H9 (cell line): ENCODE measurements at regions not wholly inside any gene's neighbourhood (a gene's known extent, or its start where the extent isn't known, plus 50 kb on each side); places are given as distances from the start of the nearest gene placed in this dataset.

Experiments used
- DNase-seq: peaks from one replicate; pipeline ENCODE4 v3.0.0-alpha.2; 2017
- H2AFZ ChIP-seq: one replicate; pipeline ENCODE4 v1.6.1; 2013; ENCODE audit warnings: mild to moderate bottlenecking, low read length, control low read depth, moderate library complexity
- H2AK5ac ChIP-seq: 2 replicates; pipeline ENCODE4 v1.6.1; 2013; ENCODE audit warnings: low read length, control low read depth, mixed read lengths; ENCODE audit not compliant: insufficient read length
- H2BK120ac ChIP-seq: one replicate; pipeline ENCODE4 v1.6.1; 2013; ENCODE audit warnings: low read depth, mild to moderate bottlenecking, low read length, control low read depth, inconsistent platforms; ENCODE audit not compliant: poor library complexity, severe bottlenecking
- H2BK12ac ChIP-seq: 2 replicates; pipeline ENCODE4 v1.6.1; 2013; ENCODE audit warnings: low read length, control low read depth, mixed read lengths, low read depth; ENCODE audit not compliant: insufficient read length
- H2BK15ac ChIP-seq: 2 replicates; pipeline ENCODE4 v1.6.1; 2013; ENCODE audit warnings: low read depth, low read length, control low read depth
- H2BK20ac ChIP-seq: one replicate; pipeline ENCODE4 v1.6.1; 2013; ENCODE audit warnings: low read depth, mild to moderate bottlenecking, low read length, control low read depth, inconsistent platforms; ENCODE audit not compliant: poor library complexity, severe bottlenecking
- H2BK5ac ChIP-seq: 2 replicates; pipeline ENCODE4 v1.6.1; 2013; ENCODE audit warnings: low read length, control low read depth, mixed read lengths; ENCODE audit not compliant: insufficient read length
- H3K14ac ChIP-seq: 2 replicates; pipeline ENCODE4 v1.6.1; 2013; ENCODE audit warnings: low read length, control low read depth; ENCODE audit not compliant: insufficient read depth
- H3K18ac ChIP-seq: 2 replicates; pipeline ENCODE4 v1.6.1; 2013; ENCODE audit warnings: low read depth, mild to moderate bottlenecking, mixed read lengths, low read length, control low read depth; ENCODE audit not compliant: insufficient read length
- H3K23ac ChIP-seq: 2 replicates; pipeline ENCODE4 v1.6.1; 2013; ENCODE audit warnings: low read length, control low read depth, mixed read lengths, low read depth; ENCODE audit not compliant: insufficient read length
- H3K23me2 ChIP-seq: 2 replicates; pipeline ENCODE4 v1.6.1; 2013; ENCODE audit warnings: low read depth, mild to moderate bottlenecking, mixed read lengths, low read length, control low read depth; ENCODE audit not compliant: insufficient read length, poor library complexity, severe bottlenecking
- H3K27ac ChIP-seq: 2 replicates; pipeline ENCODE4 v1.5.1; 2013; ENCODE audit warnings: low read length, control low read depth, mixed read lengths, low read depth; ENCODE audit not compliant: insufficient read length
- H3K27me3 ChIP-seq: 2 replicates; pipeline ENCODE4 v1.6.1; 2013; ENCODE audit warnings: low read length, control low read depth, inconsistent platforms; ENCODE audit not compliant: insufficient read depth
- H3K4ac ChIP-seq: 2 replicates; pipeline ENCODE4 v1.6.1; 2013; ENCODE audit warnings: low read depth, mild to moderate bottlenecking, control low read depth, inconsistent platforms, low read length, moderate library complexity
- H3K4me1 ChIP-seq: 2 replicates; pipeline ENCODE4 v1.6.1; 2013; ENCODE audit warnings: low read length, control low read depth, inconsistent platforms; ENCODE audit not compliant: insufficient read depth
- H3K4me2 ChIP-seq: 2 replicates; pipeline ENCODE4 v1.6.1; 2013; ENCODE audit warnings: low read length, control low read depth, mixed read lengths; ENCODE audit not compliant: insufficient read length, insufficient read depth
- H3K56ac ChIP-seq: 2 replicates; pipeline ENCODE4 v1.6.1; 2013; ENCODE audit warnings: low read depth, mild to moderate bottlenecking, mixed read lengths, low read length, control low read depth; ENCODE audit not compliant: insufficient read length
- H3K79me1 ChIP-seq: 2 replicates; pipeline ENCODE4 v1.6.1; 2013; ENCODE audit warnings: low read depth, mild to moderate bottlenecking, moderate library complexity, low read length, control low read depth, inconsistent platforms; ENCODE audit not compliant: insufficient read depth, poor library complexity, severe bottlenecking
- H3K79me2 ChIP-seq: 2 replicates; pipeline ENCODE4 v1.6.1; 2013; ENCODE audit warnings: low read length, control low read depth, inconsistent platforms; ENCODE audit not compliant: insufficient read depth
- H3K9ac ChIP-seq: 2 replicates; pipeline ENCODE4 v1.6.1; 2013; ENCODE audit warnings: low read length, control low read depth, mixed read lengths; ENCODE audit not compliant: insufficient read length; ENCODE audit errors: extremely low read depth
- H3K9me3 ChIP-seq: one replicate; pipeline ENCODE4 v1.6.1; 2013; ENCODE audit warnings: low read depth, low read length, inconsistent platforms; ENCODE audit not compliant: control insufficient read depth
- H3T11ph ChIP-seq: one replicate; pipeline ENCODE4 v1.6.1; 2013; ENCODE audit warnings: mild to moderate bottlenecking, low read length, control low read depth, inconsistent platforms
- H4K20me1 ChIP-seq: one replicate; pipeline ENCODE4 v1.6.1; 2013; ENCODE audit not compliant: control insufficient read depth, insufficient read length, insufficient read depth
- H4K5ac ChIP-seq: 2 replicates; pipeline ENCODE4 v1.6.1; 2013; ENCODE audit warnings: low read depth, mild to moderate bottlenecking, mixed read lengths, low read length, control low read depth; ENCODE audit not compliant: insufficient read length
- H4K8ac ChIP-seq: replicated peaks from 2 replicates; pipeline ENCODE4 v1.6.1; 2013; ENCODE audit warnings: low read length, control low read depth, mixed read lengths, low read depth; ENCODE audit not compliant: insufficient read length
- H4K91ac ChIP-seq: 2 replicates; pipeline ENCODE4 v1.6.1; 2013; ENCODE audit warnings: low read depth, mild to moderate bottlenecking, moderate library complexity, mixed read lengths, low read length, control low read depth; ENCODE audit not compliant: insufficient read length
- H3K27ac Mint-ChIP-seq, 3 experiments: 2 replicates in 2 of 3; 3 replicates in 1 of 3; pipeline ENCODE4 v1.8.0; 2020 to 2021; ENCODE audit warnings: mixed read lengths in 3 of 3, mild to moderate bottlenecking in 1 of 3, moderate library complexity in 1 of 3
- H3K27me3 Mint-ChIP-seq: 2 replicates; pipeline ENCODE4 v1.8.0; 2021; ENCODE audit warnings: low read depth, mild to moderate bottlenecking, moderate library complexity, mixed read lengths
- H3K36me3 Mint-ChIP-seq, 3 experiments: 2 replicates in 2 of 3; 3 replicates in 1 of 3; pipeline ENCODE4 v1.8.0; 2020 to 2021; ENCODE audit warnings: low read depth in 3 of 3, mixed read lengths in 3 of 3; ENCODE audit not compliant: insufficient read depth in 1 of 3
- H3K4me1 Mint-ChIP-seq, 2 experiments: 2 replicates each; pipeline ENCODE4 v1.8.0; 2020; ENCODE audit warnings: mixed read lengths in 2 of 2
- H3K4me3 Mint-ChIP-seq, 2 experiments: 2 replicates in 1 of 2; 3 replicates in 1 of 2; pipeline ENCODE4 v1.8.0; 2020 to 2021; ENCODE audit warnings: mild to moderate bottlenecking in 2 of 2, mixed read lengths in 2 of 2, moderate library complexity in 1 of 2
- H3K9me3 Mint-ChIP-seq, 2 experiments: 2 replicates in 1 of 2; 3 replicates in 1 of 2; pipeline ENCODE4 v1.8.0; 2020; ENCODE audit warnings: mild to moderate bottlenecking in 2 of 2, mixed read lengths in 2 of 2, moderate library complexity in 1 of 2
- CTCF ChIP-seq: fragments of 200-600 bp; sonication (generic); conservative IDR thresholded peaks from 3 replicates; pipeline ENCODE4 v1.8.0; 2021; ENCODE audit warnings: antibody characterized with exemption, mild to moderate bottlenecking
- WGBS: extraction: QIAGEN DNeasy Blood & Tissue Kit; methylation state at CpG from one replicate; pipeline ENCODE4 v1.1.7; 2013; ENCODE audit warnings: missing lambda C conversion rate, low lambda C conversion rate, mixed read lengths; ENCODE audit not compliant: insufficient read length; ENCODE audit errors: extremely low coverage; 5-methylcytosine and 5-hydroxymethylcytosine counted together

- no peaks in the 10 kb centered on the region for H3K9me3 ChIP-seq
- H3K4me1 Mint-ChIP-seq: peaks cover 14 to 19% of the 10 kb centered on the region in 2 experiments
- H3K9ac ChIP-seq: no peak overlapping the region
- H3K27me3 ChIP-seq: no peaks in the 10 kb centered on the region
- H4K91ac ChIP-seq: no peak overlapping the region
- no peak overlapping the region for H3K4me2 ChIP-seq
- H2BK15ac ChIP-seq: no peak overlapping the region
- no peak overlapping the region for H4K8ac ChIP-seq
- H2BK5ac ChIP-seq: no peak overlapping the region
- H3T11ph ChIP-seq: no peak overlapping the region
- no peaks in the 10 kb centered on the region for H3K9me3 Mint-ChIP-seq
- H4K20me1 ChIP-seq: no peaks in the 10 kb centered on the region
- DNase-seq: no peak
- no peak overlapping the region for H2AK5ac ChIP-seq
- no peak overlapping the region for H3K27ac Mint-ChIP-seq
- no peaks in the 10 kb centered on the region for H3K79me2 ChIP-seq
- no peak for TF ChIP-seq CTCF
- H3K27me3 Mint-ChIP-seq: no peaks in the 10 kb centered on the region
- H3K36me3 Mint-ChIP-seq: no peaks in the 10 kb centered on the region; a peak in 1 of 7 replicates
- H3K4me3 Mint-ChIP-seq: no peak overlapping the region
- no peak overlapping the region for H3K27ac ChIP-seq
- no peak overlapping the region for H2BK20ac ChIP-seq
- H3K4ac ChIP-seq: no peak overlapping the region
- no peaks in the 10 kb centered on the region for H3K4me1 ChIP-seq
- H2BK12ac ChIP-seq: no peak overlapping the region
- WGBS: no CpG with 5 or more reads among the region's 3 CpGs
- H3K23me2 ChIP-seq: no peaks in the 10 kb centered on the region
- H4K5ac ChIP-seq: no peak overlapping the region
- no peak overlapping the region for H3K23ac ChIP-seq
- no peak overlapping the region for H3K56ac ChIP-seq
- no peak overlapping the region for H2BK120ac ChIP-seq
- H3K14ac ChIP-seq: no peak overlapping the region
- no peaks in the 10 kb centered on the region for H3K79me1 ChIP-seq
- H2AFZ ChIP-seq: no peak overlapping the region
- H3K18ac ChIP-seq: no peak overlapping the region
Observed at GRCh38 chr10:10552948-10553347, 464.7 kb upstream of the CELF2 start.
